ENCODE measurements at regions not wholly inside any gene's neighbourhood (a gene's known extent, or its start where the extent isn't known, plus 50 kb on each side); places are given as distances from the start of the nearest gene placed in this dataset.

DNA sequence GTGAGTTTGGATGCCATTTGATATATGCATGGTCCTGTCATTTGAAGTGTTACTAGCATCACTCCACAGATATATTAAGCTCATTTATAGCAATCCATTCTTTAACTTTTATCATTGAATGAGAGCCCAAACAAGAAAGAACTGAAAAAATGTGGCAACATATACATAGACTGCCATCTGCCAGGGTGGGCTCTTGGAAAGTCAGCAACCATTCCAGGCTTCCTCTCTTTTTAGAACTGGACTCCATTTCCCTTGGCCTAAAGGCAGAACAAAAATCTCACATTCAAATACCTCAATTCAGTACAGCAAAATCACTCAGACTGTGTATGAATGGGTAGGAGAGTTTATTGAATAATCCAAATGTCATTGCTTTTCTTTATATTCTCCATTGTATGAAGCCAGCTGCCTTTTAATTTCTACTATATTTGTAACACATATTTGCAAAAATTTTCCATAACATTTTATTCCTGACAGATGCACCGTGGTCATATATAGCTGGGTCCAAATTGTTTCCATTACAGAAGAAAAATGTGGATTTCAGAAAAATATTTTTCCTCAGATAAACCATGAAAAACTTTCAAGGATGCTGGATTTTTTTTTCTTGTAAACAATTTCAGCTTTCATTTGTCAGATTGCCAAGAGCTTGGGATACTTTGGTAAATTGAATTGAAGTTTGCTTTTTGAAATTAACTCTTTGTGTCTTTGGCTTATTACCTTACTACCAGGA lies 1252.3 kb upstream of the SEL1L start:
- Histone ChIP-seq H3K27ac (no peak overlapping the region), H3K36me3 (no peaks in the 10 kb centered on the region), H3K9me3 (no peaks in the 10 kb centered on the region), H3K4me1 (no peaks in the 10 kb centered on the region), H3K4me3 (no peak overlapping the region), H3K27me3 (no peaks in the 10 kb centered on the region)
- no peak for DNase-seq
- 16 to 18% methylated on average over 1 of the region's 1 CpG for WGBS, 2 donors (ENCODE audit: low coverage in 1 of 2)
- intact Hi-C loops (cut with DNase I; ENCODE audit: low total_unique reads) (no loop called here), in situ Hi-C loops (cut with MboI; ENCODE audit: low pct_ligation_motif_present in 1 of 4, low pct_unique_long_range_greater_than_20kb in 1 of 4, low sequenced_read_pairs in 3 of 4) (no loop called here)
- TF ChIP-seq, protein P1, sequence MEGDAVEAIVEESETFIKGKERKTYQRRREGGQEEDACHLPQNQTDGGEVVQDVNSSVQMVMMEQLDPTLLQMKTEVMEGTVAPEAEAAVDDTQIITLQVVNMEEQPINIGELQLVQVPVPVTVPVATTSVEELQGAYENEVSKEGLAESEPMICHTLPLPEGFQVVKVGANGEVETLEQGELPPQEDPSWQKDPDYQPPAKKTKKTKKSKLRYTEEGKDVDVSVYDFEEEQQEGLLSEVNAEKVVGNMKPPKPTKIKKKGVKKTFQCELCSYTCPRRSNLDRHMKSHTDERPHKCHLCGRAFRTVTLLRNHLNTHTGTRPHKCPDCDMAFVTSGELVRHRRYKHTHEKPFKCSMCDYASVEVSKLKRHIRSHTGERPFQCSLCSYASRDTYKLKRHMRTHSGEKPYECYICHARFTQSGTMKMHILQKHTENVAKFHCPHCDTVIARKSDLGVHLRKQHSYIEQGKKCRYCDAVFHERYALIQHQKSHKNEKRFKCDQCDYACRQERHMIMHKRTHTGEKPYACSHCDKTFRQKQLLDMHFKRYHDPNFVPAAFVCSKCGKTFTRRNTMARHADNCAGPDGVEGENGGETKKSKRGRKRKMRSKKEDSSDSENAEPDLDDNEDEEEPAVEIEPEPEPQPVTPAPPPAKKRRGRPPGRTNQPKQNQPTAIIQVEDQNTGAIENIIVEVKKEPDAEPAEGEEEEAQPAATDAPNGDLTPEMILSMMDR (IDR thresholded peaks at IDR 0.05), result no peak
- TF ChIP-seq POLR2A (IDR thresholded peaks at IDR 0.05) (no peak), POLR2AphosphoS5 (IDR thresholded peaks at IDR 0.05) (no peak), EP300 (IDR thresholded peaks at IDR 0.05; ENCODE audit: low read depth) (no peak)

DNA sequence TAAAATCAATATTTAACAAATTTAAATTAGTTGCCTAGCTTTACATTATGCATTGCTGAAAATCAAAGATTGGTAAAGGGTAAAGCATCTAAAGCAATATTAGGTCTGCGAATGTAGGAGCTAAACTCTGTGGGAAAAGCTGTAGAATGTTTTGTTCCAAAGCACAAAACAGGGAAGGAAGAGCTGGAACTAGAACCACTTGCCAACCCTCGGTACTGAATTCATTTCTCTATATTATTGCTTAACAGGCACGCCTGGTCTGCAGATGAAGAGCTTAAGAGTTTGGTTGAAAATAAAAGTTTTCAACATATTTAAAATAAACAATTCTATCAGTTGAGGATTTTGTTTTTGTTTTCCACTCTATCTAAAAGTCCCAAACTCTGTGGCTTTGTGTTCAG lies 1252.8 kb upstream of the SEL1L start:
- whole genome bisulfite sequencing, 2 donors (ENCODE audit: low coverage in 1 of 2), result 62 to 82% methylated on average over 3 of the region's 3 CpGs

DNA sequence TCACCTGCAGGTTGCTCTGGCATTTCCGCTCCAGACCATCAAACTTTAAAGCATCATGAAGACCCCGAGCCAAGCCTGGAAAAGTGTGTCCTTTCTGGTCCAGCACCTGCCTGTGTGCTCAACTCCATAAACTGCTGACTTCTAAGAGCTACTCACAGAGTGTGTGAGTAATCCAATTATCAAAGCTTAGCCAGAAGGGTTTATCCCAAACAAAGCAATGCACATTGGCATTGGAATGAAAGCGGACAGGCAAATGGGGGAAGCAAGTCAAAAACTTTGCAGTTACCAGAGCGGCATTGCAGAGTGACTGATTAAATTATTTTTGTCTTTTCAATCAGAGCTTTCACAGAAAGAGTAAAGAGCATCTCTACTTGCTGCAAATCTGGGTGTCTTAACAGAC lies 1262.4 kb upstream of the SEL1L start:
- intact Hi-C loops (cut with DNase I; ENCODE audit: low total_unique reads) (no loop called here), in situ Hi-C loops (cut with MboI; ENCODE audit: low pct_ligation_motif_present in 1 of 4, low pct_unique_long_range_greater_than_20kb in 1 of 4, low sequenced_read_pairs in 3 of 4) (no loop called here)
- Histone ChIP-seq H3K27ac (no peak overlapping the region), H3K4me1 (no peaks in the 10 kb centered on the region), H3K4me3 (no peak overlapping the region), H3K9me3 (no peaks in the 10 kb centered on the region), H3K27me3 (no peaks in the 10 kb centered on the region), H3K36me3 (no peaks in the 10 kb centered on the region)
- TF ChIP-seq EP300 (IDR thresholded peaks at IDR 0.05; ENCODE audit: low read depth), result no peak
- no peak for TF ChIP-seq POLR2AphosphoS5 (IDR thresholded peaks at IDR 0.05)
- TF ChIP-seq, protein P1 (IDR thresholded peaks at IDR 0.05), result no peak
- TF ChIP-seq POLR2A (IDR thresholded peaks at IDR 0.05), result no peak
- no peak for DNase-seq
- 87% methylated on average over 4 of the region's 4 CpGs; no CpG with 5 or more reads in 1 of the 2 donors for WGBS, 2 donors (ENCODE audit: low coverage in 1 of 2)

More for the DNA sequence above, 1252.8 kb upstream of the SEL1L start:
- Histone ChIP-seq H3K4me3 (no peak overlapping the region), H3K4me1 (no peaks in the 10 kb centered on the region), H3K9me3 (no peaks in the 10 kb centered on the region), H3K27ac (no peak overlapping the region), H3K36me3 (no peaks in the 10 kb centered on the region), H3K27me3 (no peaks in the 10 kb centered on the region)
- intact Hi-C loops (cut with DNase I; ENCODE audit: low total_unique reads) (no loop called here), in situ Hi-C loops (cut with MboI; ENCODE audit: low pct_ligation_motif_present in 1 of 4, low pct_unique_long_range_greater_than_20kb in 1 of 4, low sequenced_read_pairs in 3 of 4) (no loop called here)
- no peak for DNase-seq
- TF ChIP-seq POLR2A (IDR thresholded peaks at IDR 0.05) (no peak), EP300 (IDR thresholded peaks at IDR 0.05; ENCODE audit: low read depth) (no peak), POLR2AphosphoS5 (IDR thresholded peaks at IDR 0.05) (no peak)
- TF ChIP-seq, protein P1 (IDR thresholded peaks at IDR 0.05), result no peak

DNA sequence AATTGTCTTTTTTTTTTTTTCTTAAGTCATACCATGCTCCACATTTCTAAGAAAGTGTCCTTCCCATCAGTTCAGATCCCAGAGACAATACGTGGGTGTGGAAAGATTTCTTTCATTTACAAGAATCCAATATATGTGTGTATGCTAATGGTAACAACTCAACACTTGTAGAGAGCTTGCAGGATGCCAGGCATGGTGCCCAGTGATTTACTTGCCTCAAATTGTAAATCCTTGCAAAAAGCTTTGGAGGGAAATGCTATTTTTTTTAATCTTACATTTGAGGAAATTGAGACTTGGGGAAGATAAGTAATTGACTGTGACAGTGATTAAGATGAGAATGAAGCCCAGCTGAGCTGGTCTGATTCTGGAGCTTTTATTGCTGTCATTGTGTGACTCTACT lies 1264.6 kb upstream of the SEL1L start:
- H3K36me3 ChIP-seq, result no peaks in the 10 kb centered on the region
- no peaks in the 10 kb centered on the region for H3K4me1 ChIP-seq
- DNase-seq, result no peak
- no peak overlapping the region for H3K27ac ChIP-seq
- no peaks in the 10 kb centered on the region for H3K27me3 ChIP-seq
- in situ Hi-C loops (cut with MboI; ENCODE audit: low pct_ligation_motif_present in 1 of 4, low pct_unique_long_range_greater_than_20kb in 1 of 4, low sequenced_read_pairs in 3 of 4) (no loop called here), intact Hi-C loops (cut with DNase I; ENCODE audit: low total_unique reads) (no loop called here)
- H3K4me3 ChIP-seq, result no peak overlapping the region
- whole genome bisulfite sequencing, 2 donors (ENCODE audit: low coverage in 1 of 2), result 55 to 82% methylated on average over 1 of the region's 1 CpG
- no peaks in the 10 kb centered on the region for H3K9me3 ChIP-seq
- no peak for TF ChIP-seq POLR2A (IDR thresholded peaks at IDR 0.05)
- TF ChIP-seq, protein P1 (IDR thresholded peaks at IDR 0.05), result no peak

Data from transverse colon (tissue), 4 donors.